K562 (cell line): ENCODE measurements at regions not wholly inside any gene's neighbourhood (a gene's known extent, or its start where the extent isn't known, plus 50 kb on each side); places are given as distances from the start of the nearest gene placed in this dataset.

Experiments used
- E2F5 ChIP-seq: sonication (generic); formaldehyde crosslinking; IDR thresholded peaks from 2 replicates; pipeline ENCODE4 v1.8.0; 2022; ENCODE audit warnings: mild to moderate bottlenecking, missing genetic modification reagents
- ETS1 ChIP-seq: conservative IDR thresholded peaks from 2 replicates; pipeline ENCODE4 v1.6.1; 2011; ENCODE audit warnings: low read depth, mild to moderate bottlenecking, low read length; ENCODE audit not compliant: control insufficient read depth
- JUND ChIP-seq, 2 experiments: IDR thresholded peaks; 2 replicates in 1 of 2; 3 replicates in 1 of 2; pipeline ENCODE4 v1.6.1; 2011; ENCODE audit warnings: borderline replicate concordance in 2 of 2, low read depth in 2 of 2, low read length in 2 of 2, improper control_type of control experiment in 1 of 2, missing biosample characterization in 1 of 2, missing genetic modification characterization in 1 of 2, missing genetic modification reagents in 1 of 2
- MCM7 ChIP-seq, 2 experiments: fragments of 450-650 bp; IDR thresholded peaks; 2 replicates each; pipeline ENCODE4 v1.6.1; 2016 to 2018
- POLR2B ChIP-seq: fragments of 450-650 bp; IDR thresholded peaks from 2 replicates; pipeline ENCODE4 v1.6.1; 2018; ENCODE audit warnings: low read depth; ENCODE audit not compliant: partially characterized antibody
- TBP ChIP-seq: optimal IDR thresholded peaks from 2 replicates; pipeline ENCODE3; 2011; ENCODE audit warnings: low read depth, low read length, improper control_type of control experiment
- ZC3H8 ChIP-seq: fragments of 450-650 bp; IDR thresholded peaks from 2 replicates; pipeline ENCODE4 v1.6.1; 2017
- ZNF395 ChIP-seq: fragments of 200-800 bp; sonication (Bioruptor generic); IDR thresholded peaks from 2 replicates; pipeline ENCODE4 v1.6.1; 2017; ENCODE audit warnings: missing genetic modification characterization, missing compliant biosample characterization
- ZNF655 ChIP-seq: fragments of 250-450 bp; sonication (Bioruptor Pico); IDR thresholded peaks from 2 replicates; pipeline ENCODE4 v1.5.0; 2021

- TF ChIP-seq ZNF655 (no peak), JUND (IDR thresholded peaks at IDR 0.05; ENCODE audit: borderline replicate concordance, low read depth, low read length) (no peak), JUND (tag; IDR thresholded peaks at IDR 0.05; ENCODE audit: borderline replicate concordance, low read depth, low read length) (no peak), ZNF395 (CRISPR knock-in tag) (no peak), ZC3H8 (no peak), E2F5 (no peak), ETS1 (no peak), POLR2B (no peak), MCM7 (IDR thresholded peaks at IDR 0.05) (no peak), TBP (no peak)
- TF ChIP-seq, all 486 proteins: peak for 0
These were observed 1424.9 kb downstream of the LRFN5 start (continued) for GRCh38 chr14:43031598-43031997.
